ENCODE measurements at regions not wholly inside any gene's neighbourhood (a gene's known extent, or its start where the extent isn't known, plus 50 kb on each side); places are given as distances from the start of the nearest gene placed in this dataset.

DNA sequence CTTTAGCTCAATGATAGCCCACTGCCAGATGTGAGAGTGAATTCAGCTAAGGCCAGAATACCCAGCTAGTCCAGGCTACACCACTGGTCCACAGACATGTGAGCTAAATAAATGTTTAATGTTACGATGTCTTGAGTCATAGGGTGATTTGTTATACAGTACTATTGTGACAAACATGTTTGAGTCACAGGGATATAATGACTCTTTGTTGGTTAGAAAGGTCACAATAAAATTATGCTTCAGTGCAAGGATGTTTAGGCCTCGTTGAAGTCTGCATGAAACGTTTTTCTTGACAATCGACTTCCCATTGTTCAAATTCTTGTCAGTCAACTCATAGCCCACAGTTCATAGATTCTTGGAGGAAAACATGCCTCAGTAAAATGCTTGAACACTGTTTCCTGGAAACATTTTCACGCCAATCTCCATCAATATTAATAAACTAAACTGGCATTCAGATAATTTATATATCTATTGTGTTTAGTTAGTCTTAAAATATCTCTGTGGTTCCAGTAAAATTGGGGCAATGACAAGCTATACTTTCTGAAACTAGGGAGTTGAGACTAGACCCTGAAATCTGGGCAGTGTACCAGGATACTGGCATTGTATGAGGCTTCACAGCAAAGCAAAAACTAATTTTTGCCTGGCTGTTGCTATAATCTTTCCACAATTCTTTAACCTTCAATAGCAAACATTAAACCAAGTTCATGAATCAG, 650.8 kb upstream of the KIRREL3 start:
- H3K4me3 ChIP-seq (ENCODE audit: low read depth, low read length): no peak overlapping the region
- DNase-seq (ENCODE audit: low read depth): no peak
- TF ChIP-seq, protein P1, sequence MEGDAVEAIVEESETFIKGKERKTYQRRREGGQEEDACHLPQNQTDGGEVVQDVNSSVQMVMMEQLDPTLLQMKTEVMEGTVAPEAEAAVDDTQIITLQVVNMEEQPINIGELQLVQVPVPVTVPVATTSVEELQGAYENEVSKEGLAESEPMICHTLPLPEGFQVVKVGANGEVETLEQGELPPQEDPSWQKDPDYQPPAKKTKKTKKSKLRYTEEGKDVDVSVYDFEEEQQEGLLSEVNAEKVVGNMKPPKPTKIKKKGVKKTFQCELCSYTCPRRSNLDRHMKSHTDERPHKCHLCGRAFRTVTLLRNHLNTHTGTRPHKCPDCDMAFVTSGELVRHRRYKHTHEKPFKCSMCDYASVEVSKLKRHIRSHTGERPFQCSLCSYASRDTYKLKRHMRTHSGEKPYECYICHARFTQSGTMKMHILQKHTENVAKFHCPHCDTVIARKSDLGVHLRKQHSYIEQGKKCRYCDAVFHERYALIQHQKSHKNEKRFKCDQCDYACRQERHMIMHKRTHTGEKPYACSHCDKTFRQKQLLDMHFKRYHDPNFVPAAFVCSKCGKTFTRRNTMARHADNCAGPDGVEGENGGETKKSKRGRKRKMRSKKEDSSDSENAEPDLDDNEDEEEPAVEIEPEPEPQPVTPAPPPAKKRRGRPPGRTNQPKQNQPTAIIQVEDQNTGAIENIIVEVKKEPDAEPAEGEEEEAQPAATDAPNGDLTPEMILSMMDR (IDR thresholded peaks at IDR 0.05; ENCODE audit: low read depth, low read length, missing control alignments): no peak

- H3K4me3 ChIP-seq (ENCODE audit: low read depth, low read length): no peak overlapping the region
- TF ChIP-seq, protein P1 (IDR thresholded peaks at IDR 0.05; ENCODE audit: low read depth, low read length, missing control alignments): no peak
- no peak for DNase-seq (ENCODE audit: low read depth)
These were observed 649.4 kb upstream of the KIRREL3 start for GRCh38 chr11:127649958-127650357.

DNA sequence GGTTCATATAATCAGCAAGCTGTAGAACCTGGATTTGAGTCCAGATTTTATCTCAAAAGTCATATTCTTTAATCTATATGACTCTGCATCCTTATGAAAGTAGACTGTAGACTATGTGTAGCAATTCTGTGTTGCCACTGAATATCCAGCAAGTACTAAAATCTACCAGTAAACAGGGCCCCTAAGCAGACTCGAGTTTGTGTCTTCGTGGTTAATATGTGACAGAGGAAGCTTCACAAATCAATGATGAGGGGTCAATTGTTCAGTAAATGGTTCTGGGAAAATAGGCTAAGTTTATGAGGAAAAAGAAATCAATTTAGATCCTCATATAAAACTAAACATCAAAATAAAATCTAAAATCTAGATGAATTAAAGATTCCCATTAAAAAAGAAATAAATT, 648.5 kb upstream of the KIRREL3 start:
- TF ChIP-seq, protein P1 (IDR thresholded peaks at IDR 0.05; ENCODE audit: low read depth, low read length, missing control alignments): no peak
- DNase-seq (ENCODE audit: low read depth): no peak
- H3K4me3 ChIP-seq (ENCODE audit: low read depth, low read length): no peak overlapping the region

DNA sequence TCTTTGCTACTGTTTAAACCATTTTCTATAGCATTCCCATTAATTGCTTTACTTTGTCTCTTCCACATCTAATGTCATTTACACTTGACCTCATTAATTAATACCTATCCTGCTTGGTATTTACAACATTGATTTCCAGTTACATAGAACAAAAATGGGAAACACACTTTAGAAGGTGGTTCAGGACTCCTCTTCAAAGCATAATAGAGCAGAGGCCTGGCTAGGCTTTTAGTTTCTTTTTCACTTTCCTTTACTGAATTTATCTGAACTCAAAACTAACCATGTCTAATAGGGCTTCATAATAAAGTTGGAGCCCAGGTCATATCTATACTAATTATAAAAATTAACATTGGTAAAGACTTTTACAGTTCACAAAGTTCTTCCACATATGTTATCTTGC, 648.0 kb upstream of the KIRREL3 start:
- TF ChIP-seq, protein P1 (IDR thresholded peaks at IDR 0.05; ENCODE audit: low read depth, low read length, missing control alignments): no peak
- no peak overlapping the region for H3K4me3 ChIP-seq (ENCODE audit: low read depth, low read length)
- DNase-seq (ENCODE audit: low read depth): no peak

DNA sequence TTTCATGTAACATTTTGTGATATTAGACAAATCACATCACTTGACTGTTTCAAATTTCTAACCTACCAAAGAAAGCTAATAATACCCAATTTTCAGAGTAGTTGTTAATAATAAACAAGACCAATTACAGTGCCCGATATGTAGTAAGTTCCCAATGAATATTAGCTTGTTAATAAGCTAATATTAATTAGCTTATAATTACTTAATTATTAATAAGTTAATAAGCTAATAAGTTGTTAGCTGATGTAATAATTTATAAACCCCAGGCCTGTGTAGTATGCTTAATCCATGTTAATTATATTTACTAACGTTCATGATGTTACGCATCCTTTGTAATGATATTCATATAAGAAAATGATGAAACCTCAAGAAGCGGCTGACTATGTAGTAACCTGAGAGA, 643.8 kb upstream of the KIRREL3 start:
- no peak for DNase-seq (ENCODE audit: low read depth)
- H3K4me3 ChIP-seq (ENCODE audit: low read depth, low read length): no peak overlapping the region
- TF ChIP-seq, protein P1 (IDR thresholded peaks at IDR 0.05; ENCODE audit: low read depth, low read length, missing control alignments): no peak

DNA sequence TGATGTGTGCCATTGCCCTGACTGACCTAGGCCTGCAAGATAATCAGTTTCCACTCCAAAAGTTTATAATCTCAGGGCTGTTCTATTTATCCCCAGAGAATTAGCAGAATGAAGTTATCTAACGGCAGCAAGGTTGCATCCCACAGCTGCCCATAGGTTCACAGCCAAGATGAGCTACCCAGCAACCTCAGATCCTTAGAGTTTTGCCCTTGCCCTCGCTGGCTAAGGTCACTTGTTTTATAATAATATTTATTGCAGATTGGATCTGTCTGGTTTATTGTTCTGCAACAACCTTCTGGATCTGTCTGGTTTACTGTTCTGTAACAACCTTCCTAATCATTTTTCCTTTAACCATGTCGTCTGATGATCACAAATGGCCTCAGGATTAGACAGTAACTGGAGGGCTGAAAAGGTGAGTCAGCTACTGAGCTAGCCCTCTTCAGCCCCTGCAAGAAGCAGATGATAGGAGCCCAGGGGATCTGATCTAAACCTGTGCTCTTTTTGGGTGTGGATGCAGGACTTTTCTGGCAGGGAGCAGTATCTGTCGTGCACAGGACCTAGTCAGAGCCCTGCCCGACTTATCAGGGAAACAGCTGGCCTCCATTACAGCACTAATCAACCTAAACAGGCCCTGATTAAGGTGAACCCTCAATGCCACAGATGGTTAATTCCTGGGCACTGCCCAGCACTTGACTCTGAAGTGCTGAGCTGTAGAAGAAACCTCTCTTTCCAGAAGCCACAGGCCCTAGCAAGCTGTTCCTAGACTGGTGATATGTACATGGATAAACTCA, 642.9 kb upstream of the KIRREL3 start:
- no peak for DNase-seq (ENCODE audit: low read depth)
- TF ChIP-seq, protein P1 (IDR thresholded peaks at IDR 0.05; ENCODE audit: low read depth, low read length, missing control alignments): no peak

More for the DNA sequence above, 642.9 kb upstream of the KIRREL3 start:
- no peak overlapping the region for H3K4me3 ChIP-seq (ENCODE audit: low read depth, low read length)

All from GM12864 (cell line).